LNCAP (cell line): ENCODE measurements at regions not wholly inside any gene's neighbourhood (a gene's known extent, or its start where the extent isn't known, plus 50 kb on each side); places are given as distances from the start of the nearest gene placed in this dataset.

Experiments
- CTCF ChIP-seq: fragments of 450-650 bp; IDR thresholded peaks from 2 replicates; pipeline ENCODE4 v1.5.1; 2017; ENCODE audit warnings: mild to moderate bottlenecking

GRCh38 chr5:149441986-149442385 lies 62.9 kb upstream of the IL17B start:
- TF ChIP-seq CTCF = no peak

- no peak for TF ChIP-seq CTCF
Measured at GRCh38 chr5:149441194-149441753, 62.2 kb upstream of the IL17B start.

GRCh38 chr5:149439899-149440542 lies 60.9 kb upstream of the IL17B start:
- peak; percentile 56 for TF ChIP-seq CTCF

GRCh38 chr5:149438711-149439132 lies 59.6 kb upstream of the IL17B start:
- TF ChIP-seq CTCF = no peak

- no peak for TF ChIP-seq CTCF
Measured at GRCh38 chr5:149438281-149438680, 59.2 kb upstream of the IL17B start.

- TF ChIP-seq CTCF = no peak
Measured at GRCh38 chr5:149437391-149438040, 58.4 kb upstream of the IL17B start.

GRCh38 chr5:149435660-149436059 lies 56.6 kb upstream of the IL17B start:
- TF ChIP-seq CTCF = no peak
